B cell (primary cell): ENCODE measurements at regions not wholly inside any gene's neighbourhood (a gene's known extent, or its start where the extent isn't known, plus 50 kb on each side); places are given as distances from the start of the nearest gene placed in this dataset.

Source experiments
- EZH2 ChIP-seq: IDR thresholded peaks from 2 replicates; pipeline ENCODE4 v1.6.1; 2012; ENCODE audit warnings: borderline replicate concordance, low read depth, mild to moderate bottlenecking, moderate library complexity, low read length; ENCODE audit not compliant: insufficient read depth, poor library complexity, severe bottlenecking
- TF ChIP-seq, protein P1 (sequence below): fragments of 200-600 bp; IDR thresholded peaks from one replicate; pipeline ENCODE4 v1.8.0; 2022; ENCODE audit warnings: antibody characterized with exemption, mild to moderate bottlenecking

DNA sequence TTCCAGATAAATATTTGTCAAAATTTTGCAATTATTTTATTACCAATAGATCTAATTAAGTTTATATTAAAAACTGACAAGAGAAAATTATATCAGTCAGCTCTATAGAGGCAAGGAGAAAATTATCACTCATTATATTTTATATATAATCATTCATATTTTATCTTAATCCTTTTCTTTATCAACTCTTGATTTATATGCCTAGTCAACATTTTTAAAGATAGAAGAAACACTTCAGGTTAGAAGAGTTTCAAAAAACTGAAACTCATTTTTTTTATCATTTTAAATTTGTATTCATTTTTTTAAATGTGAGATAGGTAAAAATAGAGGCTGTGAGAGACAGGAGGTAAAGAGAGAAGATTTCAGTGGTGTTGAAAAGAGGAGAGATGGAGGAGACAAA lies 217.3 kb upstream of the P2RY1 start:
- TF ChIP-seq, protein P1, sequence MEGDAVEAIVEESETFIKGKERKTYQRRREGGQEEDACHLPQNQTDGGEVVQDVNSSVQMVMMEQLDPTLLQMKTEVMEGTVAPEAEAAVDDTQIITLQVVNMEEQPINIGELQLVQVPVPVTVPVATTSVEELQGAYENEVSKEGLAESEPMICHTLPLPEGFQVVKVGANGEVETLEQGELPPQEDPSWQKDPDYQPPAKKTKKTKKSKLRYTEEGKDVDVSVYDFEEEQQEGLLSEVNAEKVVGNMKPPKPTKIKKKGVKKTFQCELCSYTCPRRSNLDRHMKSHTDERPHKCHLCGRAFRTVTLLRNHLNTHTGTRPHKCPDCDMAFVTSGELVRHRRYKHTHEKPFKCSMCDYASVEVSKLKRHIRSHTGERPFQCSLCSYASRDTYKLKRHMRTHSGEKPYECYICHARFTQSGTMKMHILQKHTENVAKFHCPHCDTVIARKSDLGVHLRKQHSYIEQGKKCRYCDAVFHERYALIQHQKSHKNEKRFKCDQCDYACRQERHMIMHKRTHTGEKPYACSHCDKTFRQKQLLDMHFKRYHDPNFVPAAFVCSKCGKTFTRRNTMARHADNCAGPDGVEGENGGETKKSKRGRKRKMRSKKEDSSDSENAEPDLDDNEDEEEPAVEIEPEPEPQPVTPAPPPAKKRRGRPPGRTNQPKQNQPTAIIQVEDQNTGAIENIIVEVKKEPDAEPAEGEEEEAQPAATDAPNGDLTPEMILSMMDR: no peak
- no peak for TF ChIP-seq EZH2
